ENCODE measurements at regions not wholly inside any gene's neighbourhood (a gene's known extent, or its start where the extent isn't known, plus 50 kb on each side); places are given as distances from the start of the nearest gene placed in this dataset.
A peak's percentile ranks its signal among the peaks of the same experiment; 100 is the strongest.
"Not testable (repeated sequence)": the region's sequence is repeated elsewhere in the genome, so short reads cannot be mapped to it uniquely, and the experiment has no call there.

DNA sequence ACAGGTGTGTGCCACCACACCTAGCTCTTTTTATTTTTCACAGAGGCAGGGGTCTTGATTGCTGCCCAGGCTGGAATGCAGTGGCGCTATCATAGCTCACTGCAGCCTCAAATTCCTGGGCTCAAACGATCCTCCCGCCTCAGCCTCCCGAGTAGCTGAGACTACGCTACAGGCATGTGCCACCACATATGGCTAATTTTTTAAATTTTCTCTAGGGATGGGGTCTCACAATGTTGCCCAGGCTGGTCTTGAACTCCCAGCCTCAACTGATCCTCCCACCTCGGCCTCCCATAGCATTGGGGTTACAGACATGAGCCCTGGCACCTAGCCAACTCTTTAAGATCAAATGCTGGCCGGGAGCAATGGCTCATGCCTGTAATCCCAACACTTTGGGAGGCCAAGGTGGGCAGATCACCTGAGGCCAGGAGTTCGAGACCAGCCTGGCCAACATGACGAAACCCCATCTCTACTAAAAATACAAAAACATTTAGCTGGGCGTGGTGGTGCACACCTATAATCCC lies 50.6 kb upstream of the MYL10 start:
- not testable (repeated sequence) for H3K27me3 ChIP-seq (ENCODE audit: control insufficient read depth, insufficient read depth, low read length); H3K9ac ChIP-seq (ENCODE audit: low read length); H3K4me3 ChIP-seq (ENCODE audit: low read depth, low read length); H3K9me3 ChIP-seq (ENCODE audit: control insufficient read depth, insufficient read depth, low read depth, low read length); H3K4me1 ChIP-seq (ENCODE audit: control insufficient read depth, insufficient read depth, low read length); H3K27ac ChIP-seq (ENCODE audit: low read depth, low read length); H3K36me3 ChIP-seq (ENCODE audit: control insufficient read depth, insufficient read depth, low read length)

DNA sequence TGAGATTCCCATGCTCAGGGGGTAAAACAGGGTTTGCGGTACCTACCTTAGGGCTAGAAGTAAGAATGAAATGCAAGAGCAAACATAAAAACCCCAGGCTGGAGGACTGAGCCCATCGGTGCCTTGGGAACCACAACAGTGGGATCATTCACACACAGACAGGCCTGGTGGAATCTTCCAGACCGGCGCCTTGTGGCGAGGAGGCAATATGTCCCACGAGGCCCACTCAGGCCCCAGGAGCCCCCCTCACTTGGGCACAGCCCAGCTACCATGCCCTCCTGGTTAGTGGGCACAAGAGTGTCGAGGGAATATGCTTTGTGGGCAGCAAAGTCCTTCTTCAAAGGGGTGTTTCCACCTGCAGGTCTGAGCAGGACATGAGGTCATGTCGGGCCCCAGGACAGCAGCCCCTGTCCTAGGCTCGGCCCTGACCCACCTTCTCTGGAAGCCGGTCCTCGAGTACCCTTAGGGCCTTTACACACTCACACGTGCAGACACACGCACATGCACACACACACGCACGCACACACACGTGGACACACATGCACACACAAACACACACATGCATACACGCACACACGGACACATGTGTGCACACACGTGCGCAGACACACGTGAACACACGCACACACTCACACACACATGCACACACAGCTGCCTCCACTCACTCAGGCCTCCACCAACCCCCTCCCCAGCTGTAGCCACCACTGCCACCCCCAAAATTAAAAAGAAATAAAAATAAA lies 51.5 kb upstream of the MYL10 start:
- peaks cover 10% of the 10 kb centered on the region; the same call in 1 of the 2 replicates for H3K4me1 ChIP-seq (ENCODE audit: control insufficient read depth, insufficient read depth, low read length)
- no peaks in the 10 kb centered on the region for H3K36me3 ChIP-seq (ENCODE audit: control insufficient read depth, insufficient read depth, low read length)
- no peaks in the 10 kb centered on the region for H3K9me3 ChIP-seq (ENCODE audit: control insufficient read depth, insufficient read depth, low read depth, low read length)
- no peak overlapping the region for H3K9ac ChIP-seq (ENCODE audit: low read length)
- no peaks in the 10 kb centered on the region for H3K27me3 ChIP-seq (ENCODE audit: control insufficient read depth, insufficient read depth, low read length)
- H3K27ac ChIP-seq (ENCODE audit: low read depth, low read length), result no peak overlapping the region
- no peak overlapping the region for H3K4me3 ChIP-seq (ENCODE audit: low read depth, low read length)

DNA sequence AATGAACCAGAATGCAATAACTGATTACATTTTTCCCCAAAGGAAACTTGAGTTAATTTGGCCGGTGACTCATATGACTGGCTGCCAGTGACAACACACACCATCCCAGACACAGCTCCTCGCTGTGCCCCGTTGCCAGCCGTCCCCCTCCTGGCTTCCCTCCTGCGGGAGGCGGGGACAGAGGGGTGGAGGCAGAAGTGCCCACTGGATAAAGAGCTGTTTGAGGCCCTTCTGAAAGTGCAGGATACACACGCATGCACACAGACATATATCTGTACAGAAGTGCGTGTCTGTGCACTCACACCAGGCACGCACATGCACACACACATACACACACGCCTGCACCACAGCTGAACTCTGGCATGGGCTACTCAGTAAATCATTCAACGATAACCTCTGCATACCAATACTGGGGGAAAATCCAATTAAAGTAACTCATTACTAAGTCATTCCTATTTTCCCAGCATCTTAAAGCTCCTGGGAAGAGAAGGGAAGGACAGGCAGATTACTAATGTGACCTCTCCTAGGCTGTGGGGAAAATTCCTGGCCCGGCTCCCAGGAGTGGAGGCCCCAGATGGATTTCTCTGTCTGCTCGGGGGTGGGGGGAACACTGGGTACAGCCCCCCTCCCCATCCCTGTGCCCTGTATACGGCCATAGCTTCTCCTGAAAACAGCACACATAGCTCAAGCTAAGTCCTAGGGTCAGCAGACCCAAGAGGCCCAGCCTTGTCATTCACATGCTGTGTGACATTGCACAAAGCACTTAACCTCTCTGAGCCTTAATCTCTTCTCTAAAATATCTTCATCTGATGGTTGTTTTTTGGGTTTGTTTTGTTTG lies 52.3 kb upstream of the MYL10 start:
- Histone ChIP-seq H3K36me3 (ENCODE audit: control insufficient read depth, insufficient read depth, low read length) (no peaks in the 10 kb centered on the region), H3K27ac (ENCODE audit: low read depth, low read length) (no peak overlapping the region), H3K27me3 (ENCODE audit: control insufficient read depth, insufficient read depth, low read length) (no peaks in the 10 kb centered on the region), H3K4me3 (ENCODE audit: low read depth, low read length) (no peak overlapping the region), H3K9ac (ENCODE audit: low read length) (no peak overlapping the region), H3K4me1 (ENCODE audit: control insufficient read depth, insufficient read depth, low read length) (peaks cover 10% of the 10 kb centered on the region; the same call in 1 of the 2 replicates), H3K9me3 (ENCODE audit: control insufficient read depth, insufficient read depth, low read depth, low read length) (no peaks in the 10 kb centered on the region)

DNA sequence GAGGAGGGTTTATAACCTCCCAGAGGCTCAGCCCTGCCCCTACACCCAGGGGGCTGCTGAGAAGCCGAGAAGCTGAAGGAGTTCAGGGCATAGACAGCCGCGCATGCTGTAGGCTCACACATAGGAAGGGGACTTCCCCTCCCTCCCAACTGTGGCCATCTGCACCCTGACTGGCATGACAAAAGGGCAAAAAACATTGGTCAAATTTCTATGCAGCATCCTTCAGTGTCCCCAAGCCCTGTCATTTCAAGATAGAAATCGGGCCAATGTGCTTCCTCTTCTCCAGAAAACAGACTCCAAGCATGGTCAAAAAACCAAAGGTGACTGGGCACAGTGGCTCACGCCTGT lies 55.9 kb upstream of the MYL10 start:
- no peaks in the 10 kb centered on the region for H3K36me3 ChIP-seq (ENCODE audit: control insufficient read depth, insufficient read depth, low read length)
- H3K4me3 ChIP-seq (ENCODE audit: low read depth, low read length), result no peak overlapping the region
- no peaks in the 10 kb centered on the region; the same call in 1 of the 2 replicates for H3K4me1 ChIP-seq (ENCODE audit: control insufficient read depth, insufficient read depth, low read length)
- no peak overlapping the region for H3K27ac ChIP-seq (ENCODE audit: low read depth, low read length)
- no peak overlapping the region for H3K9ac ChIP-seq (ENCODE audit: low read length)
- 0 out of 2 replicates have a peak, but pooled peaks cover 3% of the 10 kb centered on the region for H3K27me3 ChIP-seq (ENCODE audit: control insufficient read depth, insufficient read depth, low read length)
- H3K9me3 ChIP-seq (ENCODE audit: control insufficient read depth, insufficient read depth, low read depth, low read length), result no peaks in the 10 kb centered on the region

DNA sequence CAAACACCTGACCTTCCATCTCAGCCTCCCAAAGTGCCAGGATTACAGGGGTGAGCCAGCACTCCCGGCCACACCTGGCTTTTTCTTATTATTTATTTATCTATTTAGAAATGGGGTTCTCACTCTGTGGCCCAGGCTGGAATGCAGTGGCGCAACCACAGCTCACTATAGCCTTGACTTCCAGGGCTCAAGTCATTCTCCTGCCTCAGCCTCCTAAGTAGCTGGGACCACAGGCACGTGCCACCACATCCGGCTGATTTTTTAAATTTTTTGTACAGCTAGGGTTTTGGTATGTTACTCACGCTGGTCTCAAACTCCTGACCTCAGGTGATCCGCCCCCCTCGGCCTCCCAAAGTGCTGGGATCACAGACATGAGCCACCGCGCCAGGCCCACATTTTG lies 56.9 kb upstream of the MYL10 start:
- H3K27ac ChIP-seq (ENCODE audit: low read depth, low read length), result no peak overlapping the region
- H3K9me3 ChIP-seq (ENCODE audit: control insufficient read depth, insufficient read depth, low read depth, low read length), result no peaks in the 10 kb centered on the region
- no peaks in the 10 kb centered on the region; the same call in 1 of the 2 replicates for H3K4me1 ChIP-seq (ENCODE audit: control insufficient read depth, insufficient read depth, low read length)
- no peaks in the 10 kb centered on the region for H3K36me3 ChIP-seq (ENCODE audit: control insufficient read depth, insufficient read depth, low read length)
- 0 out of 2 replicates have a peak, but pooled peaks cover 3% of the 10 kb centered on the region for H3K27me3 ChIP-seq (ENCODE audit: control insufficient read depth, insufficient read depth, low read length)
- no peak overlapping the region for H3K4me3 ChIP-seq (ENCODE audit: low read depth, low read length)
- no peak overlapping the region for H3K9ac ChIP-seq (ENCODE audit: low read length)

DNA sequence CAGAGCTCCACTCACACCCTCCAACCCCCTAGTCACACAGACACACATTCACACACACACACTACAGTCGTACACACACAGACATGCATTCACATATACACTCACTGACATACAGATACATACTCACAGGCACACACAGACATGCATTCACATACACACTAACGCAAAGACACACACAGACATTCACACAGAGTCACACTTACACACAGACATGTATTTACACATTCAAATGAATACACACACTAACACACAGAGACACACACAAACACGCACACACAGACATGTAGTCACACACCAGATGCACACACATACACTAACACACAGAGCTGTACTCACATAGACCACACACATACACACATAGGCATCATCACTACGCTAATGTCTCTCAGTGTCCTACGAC lies 58.0 kb upstream of the MYL10 start:
- H3K9ac ChIP-seq (ENCODE audit: low read length), result no peak overlapping the region
- 0 out of 2 replicates have a peak, but pooled peaks cover 3% of the 10 kb centered on the region for H3K27me3 ChIP-seq (ENCODE audit: control insufficient read depth, insufficient read depth, low read length)
- H3K36me3 ChIP-seq (ENCODE audit: control insufficient read depth, insufficient read depth, low read length), result no peaks in the 10 kb centered on the region
- H3K4me3 ChIP-seq (ENCODE audit: low read depth, low read length), result no peak overlapping the region
- peaks cover under 1% of the 10 kb centered on the region; the same call in 1 of the 2 replicates for H3K4me1 ChIP-seq (ENCODE audit: control insufficient read depth, insufficient read depth, low read length)
- no peak overlapping the region for H3K27ac ChIP-seq (ENCODE audit: low read depth, low read length)
- no peaks in the 10 kb centered on the region for H3K9me3 ChIP-seq (ENCODE audit: control insufficient read depth, insufficient read depth, low read depth, low read length)

DNA sequence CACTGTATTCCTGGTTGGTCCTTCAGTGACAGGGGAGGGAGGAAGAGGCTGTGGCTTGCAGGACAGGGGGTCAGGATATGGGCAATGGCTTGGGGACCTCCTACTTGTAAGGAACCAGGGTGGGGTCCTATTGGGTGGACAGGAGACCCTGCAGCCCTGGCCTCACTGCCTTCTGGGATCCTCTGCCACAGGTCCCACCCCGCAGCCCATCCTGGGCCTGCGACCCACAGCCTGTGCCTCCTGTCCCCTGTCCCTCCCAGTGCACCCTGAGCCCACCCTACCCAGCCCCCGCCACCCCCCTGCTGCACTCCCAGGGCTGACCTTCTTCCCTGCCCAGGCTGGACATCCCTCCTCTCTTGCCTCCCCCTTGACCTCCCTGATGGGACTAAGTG lies 58.7 kb upstream of the MYL10 start:
- Histone ChIP-seq H3K9me3 (ENCODE audit: control insufficient read depth, insufficient read depth, low read depth, low read length) (no peaks in the 10 kb centered on the region), H3K9ac (ENCODE audit: low read length) (peak overlapping the region; percentile 71), H3K27ac (ENCODE audit: low read depth, low read length) (no peak overlapping the region), H3K4me1 (ENCODE audit: control insufficient read depth, insufficient read depth, low read length) (peaks cover 3% of the 10 kb centered on the region; the same call in 1 of the 2 replicates), H3K27me3 (ENCODE audit: control insufficient read depth, insufficient read depth, low read length) (0 out of 2 replicates have a peak, but pooled peaks cover 3% of the 10 kb centered on the region), H3K36me3 (ENCODE audit: control insufficient read depth, insufficient read depth, low read length) (no peaks in the 10 kb centered on the region), H3K4me3 (ENCODE audit: low read depth, low read length) (peak overlapping the region; percentile 40)

DNA sequence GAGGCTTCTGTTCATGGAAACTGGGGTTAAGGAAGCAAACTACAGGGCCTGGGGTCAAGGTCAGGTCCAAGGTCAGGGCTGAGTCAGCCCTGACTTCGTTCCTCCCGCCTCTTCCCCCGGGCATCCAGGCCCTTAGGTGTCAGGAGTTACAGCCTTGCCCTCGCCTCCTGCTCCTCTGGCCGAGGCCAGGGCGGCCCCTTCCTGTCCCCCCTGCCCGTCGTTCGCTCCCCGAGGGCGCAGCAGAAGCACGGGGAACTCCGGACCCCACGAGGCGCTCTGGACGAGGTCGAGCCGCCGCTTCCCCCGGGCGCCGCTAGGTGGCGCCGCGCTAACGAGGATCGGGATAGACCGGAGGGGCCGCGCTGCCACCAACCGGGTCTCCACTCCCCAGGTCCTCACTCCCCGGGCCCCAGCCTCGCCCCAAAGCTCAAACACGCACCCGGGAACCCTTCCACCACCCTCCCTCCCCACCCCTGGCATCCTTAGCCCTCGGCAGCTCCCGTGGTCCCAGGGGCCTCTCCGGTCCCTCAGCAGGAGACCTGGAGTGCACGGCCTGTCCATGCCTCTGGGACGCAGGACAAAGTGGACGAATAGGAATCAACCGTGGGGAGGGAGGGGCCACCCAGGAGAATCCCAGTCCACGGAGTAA lies 59.2 kb upstream of the MYL10 start:
- 0 out of 2 replicates have a peak, but pooled peaks cover 3% of the 10 kb centered on the region for H3K27me3 ChIP-seq (ENCODE audit: control insufficient read depth, insufficient read depth, low read length)
- H3K4me3 ChIP-seq (ENCODE audit: low read depth, low read length), result peak overlapping the region; percentile 40
- peak overlapping the region; percentile 71 for H3K9ac ChIP-seq (ENCODE audit: low read length)
- no peak overlapping the region for H3K27ac ChIP-seq (ENCODE audit: low read depth, low read length)
- H3K36me3 ChIP-seq (ENCODE audit: control insufficient read depth, insufficient read depth, low read length), result no peaks in the 10 kb centered on the region
- peaks cover 3% of the 10 kb centered on the region; the same call in 1 of the 2 replicates for H3K4me1 ChIP-seq (ENCODE audit: control insufficient read depth, insufficient read depth, low read length)
- no peaks in the 10 kb centered on the region for H3K9me3 ChIP-seq (ENCODE audit: control insufficient read depth, insufficient read depth, low read depth, low read length)

DNA sequence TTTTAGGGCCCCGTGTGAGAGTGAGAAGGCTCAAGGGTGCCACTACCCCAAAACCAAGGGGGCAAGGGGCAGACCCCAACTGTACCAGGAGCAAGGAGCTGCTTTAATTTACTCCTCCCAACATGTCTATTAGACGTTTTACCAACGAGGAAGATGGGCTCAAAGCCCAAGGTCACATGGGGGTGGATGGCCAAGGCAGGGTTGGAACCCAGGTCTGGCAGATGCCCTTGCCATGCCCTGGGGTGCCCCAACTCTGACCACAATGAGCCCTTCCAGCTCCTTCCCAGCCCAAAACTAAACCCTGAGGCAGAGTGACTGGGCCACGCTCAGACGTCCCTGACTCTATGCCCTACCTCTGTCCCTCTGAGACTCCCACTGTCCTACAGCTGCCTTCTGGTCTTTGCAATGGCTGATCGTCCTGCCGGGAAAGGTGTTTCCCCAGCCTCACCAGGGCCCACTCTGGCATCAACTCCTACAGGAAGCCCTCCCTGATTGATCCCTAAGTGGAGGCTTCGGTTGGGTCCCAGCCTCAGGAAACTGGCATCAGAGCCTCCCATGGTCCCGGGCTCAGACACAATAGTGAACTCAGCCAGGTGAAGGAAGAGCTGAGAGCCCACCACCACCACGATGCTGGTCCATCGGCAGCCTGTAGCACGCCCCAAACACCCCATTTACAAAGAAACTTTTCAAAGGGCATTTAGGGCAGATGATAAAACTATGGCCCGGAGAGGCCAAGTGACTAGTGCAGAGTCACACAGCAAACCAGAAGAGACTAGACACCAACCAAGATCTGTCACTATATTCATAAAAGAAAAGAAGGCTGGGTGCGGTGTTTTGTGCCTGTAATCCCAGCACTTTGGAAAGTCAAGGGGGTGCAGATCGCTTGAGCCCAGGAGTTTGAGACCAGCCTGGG lies 60.2 kb upstream of the MYL10 start:
- H3K36me3 ChIP-seq (ENCODE audit: control insufficient read depth, insufficient read depth, low read length), result no peaks in the 10 kb centered on the region
- H3K4me3 ChIP-seq (ENCODE audit: low read depth, low read length), result no peak overlapping the region
- H3K27me3 ChIP-seq (ENCODE audit: control insufficient read depth, insufficient read depth, low read length), result 0 out of 2 replicates have a peak, but pooled peaks cover 3% of the 10 kb centered on the region
- no peak overlapping the region for H3K27ac ChIP-seq (ENCODE audit: low read depth, low read length)
- no peaks in the 10 kb centered on the region for H3K9me3 ChIP-seq (ENCODE audit: control insufficient read depth, insufficient read depth, low read depth, low read length)
- H3K9ac ChIP-seq (ENCODE audit: low read length), result no peak overlapping the region
- peaks cover 3% of the 10 kb centered on the region; the same call in 1 of the 2 replicates for H3K4me1 ChIP-seq (ENCODE audit: control insufficient read depth, insufficient read depth, low read length)

DNA sequence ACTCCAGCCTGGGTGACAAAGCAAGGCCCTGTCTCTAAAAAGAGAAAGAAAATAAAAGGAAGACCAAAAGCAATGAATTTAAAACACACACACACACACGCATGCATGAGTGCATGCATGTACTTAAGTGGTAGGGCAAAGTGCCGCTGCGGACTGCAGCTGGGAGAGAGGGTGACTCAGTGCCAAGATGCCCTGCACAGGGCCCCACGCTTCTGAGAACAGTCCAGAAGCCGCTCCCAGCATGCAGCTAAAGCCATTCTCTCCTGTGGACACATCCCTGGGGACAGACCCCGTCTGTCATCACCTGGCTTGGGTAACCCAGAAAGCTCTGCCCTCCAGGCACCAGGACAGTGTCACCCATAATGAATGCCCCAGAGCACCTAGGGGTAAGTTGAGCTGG lies 61.0 kb upstream of the MYL10 start:
- Histone ChIP-seq H3K9ac (ENCODE audit: low read length) (no peak overlapping the region), H3K9me3 (ENCODE audit: control insufficient read depth, insufficient read depth, low read depth, low read length) (no peaks in the 10 kb centered on the region), H3K27ac (ENCODE audit: low read depth, low read length) (no peak overlapping the region), H3K27me3 (ENCODE audit: control insufficient read depth, insufficient read depth, low read length) (0 out of 2 replicates have a peak, but pooled peaks cover 3% of the 10 kb centered on the region), H3K4me1 (ENCODE audit: control insufficient read depth, insufficient read depth, low read length) (peaks cover 3% of the 10 kb centered on the region; the same call in 1 of the 2 replicates), H3K4me3 (ENCODE audit: low read depth, low read length) (no peak overlapping the region), H3K36me3 (ENCODE audit: control insufficient read depth, insufficient read depth, low read length) (no peaks in the 10 kb centered on the region)

Data from HUES6 (cell line).